Panc1 (cell line): ENCODE measurements at regions not wholly inside any gene's neighbourhood (a gene's known extent, or its start where the extent isn't known, plus 50 kb on each side); places are given as distances from the start of the nearest gene placed in this dataset.

Source experiments
- CTCF ChIP-seq: fragments of 450-650 bp; IDR thresholded peaks from 2 replicates; pipeline ENCODE4 v1.5.1; 2017; ENCODE audit warnings: mild to moderate bottlenecking
- POLR2AphosphoS5 ChIP-seq: IDR thresholded peaks from 2 replicates; pipeline ENCODE4 v1.6.1; 2012; ENCODE audit warnings: mild to moderate bottlenecking, low read depth, low read length, moderate library complexity
- REST ChIP-seq, 2 experiments: IDR thresholded peaks; 2 replicates each; pipeline ENCODE4 v1.6.1; 2011 to 2012; ENCODE audit warnings: low read depth in 2 of 2, control low read depth in 1 of 2, low read length in 1 of 2, mild to moderate bottlenecking in 1 of 2, moderate library complexity in 1 of 2; ENCODE audit not compliant: insufficient read depth in 1 of 2
- SIN3A ChIP-seq: IDR thresholded peaks from 2 replicates; pipeline ENCODE4 v1.6.1; 2012; ENCODE audit warnings: low read depth, mild to moderate bottlenecking, low read length, moderate library complexity, borderline replicate concordance; ENCODE audit not compliant: insufficient read depth
- TCF7L2 ChIP-seq: IDR thresholded peaks from 2 replicates; pipeline ENCODE4 v1.6.1; 2011; ENCODE audit warnings: mild to moderate bottlenecking, low read depth, low read length, inconsistent platforms

GRCh38 chr2:34534341-34534740 lies 935.2 kb upstream of the FAM98A start:
- TF ChIP-seq CTCF: no peak
- no peak for TF ChIP-seq SIN3A
- TF ChIP-seq REST (IDR thresholded peaks at IDR 0.05; ENCODE audit: insufficient read depth in 1 of 2, low read depth in 2 of 2, low read length in 1 of 2): no peak
- no peak for TF ChIP-seq POLR2AphosphoS5
- no peak for TF ChIP-seq TCF7L2
